ENCODE measurements at regions not wholly inside any gene's neighbourhood (a gene's known extent, or its start where the extent isn't known, plus 50 kb on each side); places are given as distances from the start of the nearest gene placed in this dataset.
A peak's percentile ranks its signal among the peaks of the same experiment; 100 is the strongest.

DNA sequence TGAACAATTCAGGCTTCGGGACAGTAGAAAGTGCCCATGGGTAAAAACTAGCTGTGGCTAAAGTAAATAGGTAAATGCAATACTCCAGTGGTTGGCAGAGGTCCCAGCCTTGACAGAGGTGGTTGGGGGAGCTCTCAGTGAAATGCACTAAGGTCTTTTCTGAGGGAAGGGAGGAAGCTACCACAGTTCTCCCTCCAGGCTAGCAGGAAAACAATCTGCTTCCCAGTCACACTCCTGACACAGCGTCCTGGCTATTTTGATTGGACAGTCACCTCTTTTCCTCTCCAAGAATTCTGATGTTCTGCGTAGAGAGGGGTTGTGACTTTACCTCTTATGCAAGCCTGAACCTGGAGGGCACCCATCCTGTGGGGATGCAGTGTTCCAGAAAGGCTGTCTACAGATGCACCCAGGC is 128.7 kb downstream of the CYSLTR2 start:
- Histone ChIP-seq H3K27ac (no peak overlapping the region), H3K9me3 (peaks cover 0 to 20% of the 10 kb centered on the region in 2 donors), H3K4me1 (no peaks in the 10 kb centered on the region), H3K4me3 (no peak overlapping the region), H3K27me3 (no peaks in the 10 kb centered on the region), H3K36me3 (no peaks in the 10 kb centered on the region)
- intact Hi-C loops (cut with DNase I; ENCODE audit: low total_unique reads) = no loop called here
- TF ChIP-seq, protein P1, sequence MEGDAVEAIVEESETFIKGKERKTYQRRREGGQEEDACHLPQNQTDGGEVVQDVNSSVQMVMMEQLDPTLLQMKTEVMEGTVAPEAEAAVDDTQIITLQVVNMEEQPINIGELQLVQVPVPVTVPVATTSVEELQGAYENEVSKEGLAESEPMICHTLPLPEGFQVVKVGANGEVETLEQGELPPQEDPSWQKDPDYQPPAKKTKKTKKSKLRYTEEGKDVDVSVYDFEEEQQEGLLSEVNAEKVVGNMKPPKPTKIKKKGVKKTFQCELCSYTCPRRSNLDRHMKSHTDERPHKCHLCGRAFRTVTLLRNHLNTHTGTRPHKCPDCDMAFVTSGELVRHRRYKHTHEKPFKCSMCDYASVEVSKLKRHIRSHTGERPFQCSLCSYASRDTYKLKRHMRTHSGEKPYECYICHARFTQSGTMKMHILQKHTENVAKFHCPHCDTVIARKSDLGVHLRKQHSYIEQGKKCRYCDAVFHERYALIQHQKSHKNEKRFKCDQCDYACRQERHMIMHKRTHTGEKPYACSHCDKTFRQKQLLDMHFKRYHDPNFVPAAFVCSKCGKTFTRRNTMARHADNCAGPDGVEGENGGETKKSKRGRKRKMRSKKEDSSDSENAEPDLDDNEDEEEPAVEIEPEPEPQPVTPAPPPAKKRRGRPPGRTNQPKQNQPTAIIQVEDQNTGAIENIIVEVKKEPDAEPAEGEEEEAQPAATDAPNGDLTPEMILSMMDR (IDR thresholded peaks at IDR 0.05) = no peak
- no peak for TF ChIP-seq POLR2A (IDR thresholded peaks at IDR 0.05)
- DNase-seq = no peak

DNA sequence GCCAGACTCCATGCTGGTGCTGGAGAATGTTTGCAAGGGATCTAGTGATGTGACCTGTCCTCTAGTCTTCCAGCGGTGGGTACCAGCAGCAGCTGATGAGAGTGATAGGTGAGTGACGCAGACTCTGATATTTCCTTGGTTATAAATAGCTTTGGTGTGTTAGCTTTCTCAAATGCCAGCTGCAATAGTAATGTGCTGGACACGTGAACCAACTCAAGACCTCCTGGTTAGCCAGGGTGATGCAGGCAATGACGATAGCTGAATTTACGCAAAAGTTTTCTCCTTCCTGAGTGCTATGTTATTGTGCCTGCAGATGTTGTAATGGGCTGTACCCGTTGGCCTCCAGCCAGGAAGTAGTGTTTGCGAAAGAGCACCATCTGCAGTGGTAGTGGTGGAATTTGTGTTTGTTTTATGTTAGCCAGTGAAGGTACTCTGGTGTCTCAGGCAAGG is 129.5 kb downstream of the CYSLTR2 start:
- no peak overlapping the region for H3K27ac ChIP-seq
- H3K36me3 ChIP-seq = no peaks in the 10 kb centered on the region
- H3K4me3 ChIP-seq = no peak overlapping the region
- no peaks in the 10 kb centered on the region for H3K4me1 ChIP-seq
- intact Hi-C loops (cut with DNase I; ENCODE audit: low total_unique reads) = no loop called here
- H3K9me3 ChIP-seq = peaks cover 0 to 20% of the 10 kb centered on the region in 2 donors
- TF ChIP-seq, protein P1 (IDR thresholded peaks at IDR 0.05) = no peak
- no peak for TF ChIP-seq POLR2A (IDR thresholded peaks at IDR 0.05)
- H3K27me3 ChIP-seq = no peaks in the 10 kb centered on the region
- peak in 1 of 2 donors; percentile 21 for DNase-seq

DNA sequence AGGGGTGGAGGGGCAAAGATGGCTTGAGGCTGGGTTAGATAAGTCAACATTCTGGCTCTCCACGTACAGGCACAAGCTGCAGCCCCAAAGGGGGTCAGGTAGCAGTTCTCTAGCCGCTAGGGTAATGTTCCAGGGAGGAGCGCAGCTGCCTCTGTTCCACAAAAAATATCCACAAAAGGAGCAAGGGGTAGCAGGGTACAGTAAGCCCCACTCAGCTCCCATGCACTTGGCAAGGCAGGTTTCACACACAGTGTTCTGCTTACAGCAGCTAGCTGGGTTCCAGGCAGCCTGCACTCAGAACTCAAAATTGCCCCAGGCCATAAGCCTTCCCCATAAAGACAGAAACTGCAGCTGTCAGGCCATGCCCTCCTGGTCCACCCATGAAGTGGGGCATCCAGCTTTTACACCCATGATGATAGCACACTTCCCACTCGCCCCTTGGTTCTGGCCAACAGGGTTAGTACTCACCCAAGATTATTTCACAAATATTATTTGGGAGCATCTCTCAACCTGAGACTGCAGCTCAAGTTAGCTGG is 130.0 kb downstream of the CYSLTR2 start:
- no peaks in the 10 kb centered on the region for H3K36me3 ChIP-seq
- no peak overlapping the region for H3K27ac ChIP-seq
- no peak for DNase-seq
- intact Hi-C loops (cut with DNase I; ENCODE audit: low total_unique reads) = no loop called here
- H3K27me3 ChIP-seq = no peaks in the 10 kb centered on the region
- TF ChIP-seq, protein P1 (IDR thresholded peaks at IDR 0.05) = no peak
- no peak for TF ChIP-seq POLR2A (IDR thresholded peaks at IDR 0.05)
- no peak overlapping the region for H3K4me3 ChIP-seq
- peaks cover 0 to 20% of the 10 kb centered on the region in 2 donors for H3K9me3 ChIP-seq
- no peaks in the 10 kb centered on the region for H3K4me1 ChIP-seq

DNA sequence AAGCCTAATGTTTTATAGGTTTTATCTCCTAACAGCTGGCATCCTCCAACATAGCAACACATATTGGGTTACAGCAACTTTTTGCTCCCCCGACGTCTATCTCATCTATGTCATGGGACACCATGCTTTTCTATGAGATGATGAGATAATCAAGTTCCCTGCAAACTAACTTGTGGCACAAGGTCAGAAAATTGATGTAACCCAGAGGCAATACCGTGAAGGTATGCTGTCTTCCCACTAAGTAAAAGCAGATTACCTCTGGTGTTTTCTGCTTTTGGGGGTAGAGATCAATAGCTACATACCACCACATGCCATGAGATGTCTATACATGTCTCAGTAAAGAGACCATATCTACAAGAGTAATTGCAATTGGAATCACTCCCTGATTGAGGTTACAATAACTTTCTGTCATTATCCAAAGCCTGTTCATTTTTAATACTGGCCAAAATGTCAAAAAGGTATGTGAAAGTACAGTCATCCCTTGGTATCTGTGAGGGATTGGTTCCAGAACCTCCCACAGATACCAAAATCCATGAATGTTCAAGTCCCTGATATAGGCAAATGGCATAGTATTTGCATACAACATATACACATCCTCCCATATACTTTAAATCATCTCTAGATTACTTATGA is 131.3 kb downstream of the CYSLTR2 start:
- no peak for DNase-seq
- Histone ChIP-seq H3K36me3 (no peaks in the 10 kb centered on the region), H3K27ac (no peak overlapping the region), H3K4me3 (no peak overlapping the region), H3K27me3 (no peaks in the 10 kb centered on the region), H3K9me3 (peaks cover 0 to 17% of the 10 kb centered on the region in 2 donors), H3K4me1 (no peaks in the 10 kb centered on the region)
- intact Hi-C loops (cut with DNase I; ENCODE audit: low total_unique reads) = no loop called here
- no peak for TF ChIP-seq POLR2A (IDR thresholded peaks at IDR 0.05)

DNA sequence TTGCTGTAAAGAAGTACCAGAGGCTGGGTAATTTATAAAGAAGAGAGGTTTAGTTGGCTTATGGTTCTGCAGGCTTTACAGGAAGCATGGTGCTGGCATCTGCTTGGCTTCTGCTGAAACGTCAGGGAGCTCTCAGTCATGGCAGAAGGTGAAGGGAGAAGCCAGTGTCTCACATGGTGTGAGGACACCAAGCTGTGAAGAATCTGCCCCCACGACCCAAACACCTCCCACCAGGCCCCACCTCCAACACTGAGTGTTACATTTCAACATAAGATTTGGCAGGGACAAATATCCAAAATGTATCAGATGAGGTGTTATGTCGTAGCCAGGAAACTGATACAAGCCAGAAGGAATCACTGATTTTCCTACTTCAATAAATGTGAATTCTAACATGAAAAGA is 136.5 kb downstream of the CYSLTR2 start:
- Histone ChIP-seq H3K27ac (no peak overlapping the region), H3K9me3 (no peaks in the 10 kb centered on the region), H3K4me3 (no peak overlapping the region), H3K36me3 (no peaks in the 10 kb centered on the region), H3K27me3 (no peaks in the 10 kb centered on the region), H3K4me1 (no peaks in the 10 kb centered on the region)
- no peak for TF ChIP-seq POLR2A (IDR thresholded peaks at IDR 0.05)
- TF ChIP-seq, protein P1 (IDR thresholded peaks at IDR 0.05) = no peak
- no peak for DNase-seq
- intact Hi-C loops (cut with DNase I; ENCODE audit: low total_unique reads) = no loop called here

Data from uterus (tissue), 3 donors.